ENCODE measurements at regions not wholly inside any gene's neighbourhood (a gene's known extent, or its start where the extent isn't known, plus 50 kb on each side); places are given as distances from the start of the nearest gene placed in this dataset.

DNA sequence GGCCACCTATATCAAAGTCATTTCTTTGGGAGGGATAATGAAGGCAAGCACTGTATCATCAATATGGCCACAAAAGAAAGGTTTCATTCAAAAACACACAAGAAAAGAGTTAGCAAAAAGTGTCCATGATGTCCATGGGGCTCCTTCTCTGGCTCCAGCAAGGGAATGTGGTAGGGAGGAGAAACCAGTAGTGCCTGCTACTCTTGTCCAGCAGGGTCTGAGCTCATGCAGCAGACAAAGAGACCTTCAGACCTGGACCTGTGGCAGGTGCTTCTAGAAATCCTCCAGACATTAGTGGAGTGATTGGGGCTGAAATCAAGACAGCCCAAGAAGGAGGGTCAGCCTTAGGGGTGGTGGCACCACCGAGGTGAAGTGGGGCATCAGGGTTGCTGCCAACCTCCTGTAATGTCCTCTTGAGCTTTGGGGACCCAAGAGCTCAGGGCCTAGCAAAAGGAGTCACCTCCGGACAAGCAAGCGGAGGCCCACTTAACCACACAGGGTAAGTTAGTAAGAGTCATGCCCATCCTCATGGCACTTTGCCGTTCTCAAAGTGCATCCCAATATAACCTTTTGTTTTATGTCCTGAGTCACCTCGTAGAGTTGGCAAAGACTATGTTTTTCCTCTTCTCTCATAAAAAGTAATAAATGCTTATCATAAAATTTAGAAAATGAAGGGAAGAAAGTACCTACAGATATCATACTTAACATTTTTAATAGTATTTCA, 112.6 kb upstream of the YPEL5 start:
- TF ChIP-seq, protein P1, sequence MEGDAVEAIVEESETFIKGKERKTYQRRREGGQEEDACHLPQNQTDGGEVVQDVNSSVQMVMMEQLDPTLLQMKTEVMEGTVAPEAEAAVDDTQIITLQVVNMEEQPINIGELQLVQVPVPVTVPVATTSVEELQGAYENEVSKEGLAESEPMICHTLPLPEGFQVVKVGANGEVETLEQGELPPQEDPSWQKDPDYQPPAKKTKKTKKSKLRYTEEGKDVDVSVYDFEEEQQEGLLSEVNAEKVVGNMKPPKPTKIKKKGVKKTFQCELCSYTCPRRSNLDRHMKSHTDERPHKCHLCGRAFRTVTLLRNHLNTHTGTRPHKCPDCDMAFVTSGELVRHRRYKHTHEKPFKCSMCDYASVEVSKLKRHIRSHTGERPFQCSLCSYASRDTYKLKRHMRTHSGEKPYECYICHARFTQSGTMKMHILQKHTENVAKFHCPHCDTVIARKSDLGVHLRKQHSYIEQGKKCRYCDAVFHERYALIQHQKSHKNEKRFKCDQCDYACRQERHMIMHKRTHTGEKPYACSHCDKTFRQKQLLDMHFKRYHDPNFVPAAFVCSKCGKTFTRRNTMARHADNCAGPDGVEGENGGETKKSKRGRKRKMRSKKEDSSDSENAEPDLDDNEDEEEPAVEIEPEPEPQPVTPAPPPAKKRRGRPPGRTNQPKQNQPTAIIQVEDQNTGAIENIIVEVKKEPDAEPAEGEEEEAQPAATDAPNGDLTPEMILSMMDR (IDR thresholded peaks at IDR 0.05): no peak
- TF ChIP-seq EZH2phosphoT487 (IDR thresholded peaks at IDR 0.05): no peak

Data from neural progenitor cell (in vitro differentiated cells).